ENCODE measurements at regions not wholly inside any gene's neighbourhood (a gene's known extent, or its start where the extent isn't known, plus 50 kb on each side); places are given as distances from the start of the nearest gene placed in this dataset.
"Not testable (repeated sequence)": the region's sequence is repeated elsewhere in the genome, so short reads cannot be mapped to it uniquely, and the experiment has no call there.

GRCh38 chr2:193841384-193842150, 1646.8 kb upstream of the TMEFF2 start:
- Histone ChIP-seq H3K9me3 (no peaks in the 10 kb centered on the region), H3K4me3 (replicated peaks in 1 of 3) (no peak overlapping the region), H3K36me3 (no peaks in the 10 kb centered on the region), H3K27ac (no peak overlapping the region), H3K4me1 (no peaks in the 10 kb centered on the region), H3K27me3 (no peaks in the 10 kb centered on the region)
- intact Hi-C loops (cut with DNase I), result no loop called here
- no peak for TF ChIP-seq POLR2A (IDR thresholded peaks at IDR 0.05)
- no peak for TF ChIP-seq CTCF (IDR thresholded peaks at IDR 0.05)
- no peak for DNase-seq
- WGBS, 2 donors, result 71 to 74% methylated on average over 3 of the region's 3 CpGs

GRCh38 chr2:193837111-193837738, 1642.5 kb upstream of the TMEFF2 start:
- no peaks in the 10 kb centered on the region for H3K36me3 ChIP-seq
- no peak overlapping the region for H3K27ac ChIP-seq
- intact Hi-C loops (cut with DNase I), result no loop called here
- no peaks in the 10 kb centered on the region for H3K27me3 ChIP-seq
- H3K4me1 ChIP-seq, result no peaks in the 10 kb centered on the region
- no peak for DNase-seq
- TF ChIP-seq POLR2A (IDR thresholded peaks at IDR 0.05), result no peak
- no peak for TF ChIP-seq CTCF (IDR thresholded peaks at IDR 0.05)
- H3K9me3 ChIP-seq, result no peaks in the 10 kb centered on the region
- no peak overlapping the region for H3K4me3 ChIP-seq (replicated peaks in 1 of 3)

GRCh38 chr2:193836424-193837006, 1641.8 kb upstream of the TMEFF2 start:
- WGBS, 2 donors, result 72 to 84% methylated on average over 13 to 15 of the region's 15 CpGs
- intact Hi-C loops (cut with DNase I); H3K27me3 ChIP-seq; H3K9me3 ChIP-seq; H3K4me3 ChIP-seq (replicated peaks in 1 of 3); DNase-seq; H3K4me1 ChIP-seq; H3K36me3 ChIP-seq; H3K27ac ChIP-seq: not testable (repeated sequence)

- H3K4me3 ChIP-seq (replicated peaks in 1 of 3); DNase-seq; H3K27ac ChIP-seq; H3K36me3 ChIP-seq; H3K4me1 ChIP-seq; intact Hi-C loops (cut with DNase I); H3K9me3 ChIP-seq; H3K27me3 ChIP-seq: not testable (repeated sequence)
- 32 to 33% methylated on average over 2 of the region's 2 CpGs for WGBS, 2 donors
These were observed 1639.2 kb upstream of the TMEFF2 start for GRCh38 chr2:193833895-193834294.

- 61% methylated on average over 1 of the region's 1 CpG for WGBS, 2 donors
- no peak overlapping the region for H3K27ac ChIP-seq
- no peak overlapping the region for H3K4me3 ChIP-seq (replicated peaks in 1 of 3)
- no peak for DNase-seq
- H3K36me3 ChIP-seq, result no peaks in the 10 kb centered on the region
- H3K27me3 ChIP-seq, result no peaks in the 10 kb centered on the region
- TF ChIP-seq POLR2A (IDR thresholded peaks at IDR 0.05) (no peak), CTCF (IDR thresholded peaks at IDR 0.05) (no peak)
- no peaks in the 10 kb centered on the region for H3K9me3 ChIP-seq
- H3K4me1 ChIP-seq, result no peaks in the 10 kb centered on the region
- intact Hi-C loops (cut with DNase I), result no loop called here
These were observed 1629.7 kb upstream of the TMEFF2 start for GRCh38 chr2:193824474-193824873.
